DND-41 (cell line): ENCODE measurements at regions not wholly inside any gene's neighbourhood (a gene's known extent, or its start where the extent isn't known, plus 50 kb on each side); places are given as distances from the start of the nearest gene placed in this dataset.

Experiments
- EZH2 ChIP-seq: IDR thresholded peaks from 3 replicates; pipeline ENCODE4 v1.6.1; 2012; ENCODE audit warnings: borderline replicate concordance, low read depth, mild to moderate bottlenecking, moderate library complexity, low read length, inconsistent platforms; ENCODE audit not compliant: severe bottlenecking
- TF ChIP-seq, protein P1 (sequence below): IDR thresholded peaks from 2 replicates; pipeline ENCODE4 v1.5.1; 2012; ENCODE audit warnings: borderline replicate concordance, low read length, moderate library complexity, mild to moderate bottlenecking; ENCODE audit not compliant: poor library complexity, severe bottlenecking; ENCODE audit errors: extremely low read depth

DNA sequence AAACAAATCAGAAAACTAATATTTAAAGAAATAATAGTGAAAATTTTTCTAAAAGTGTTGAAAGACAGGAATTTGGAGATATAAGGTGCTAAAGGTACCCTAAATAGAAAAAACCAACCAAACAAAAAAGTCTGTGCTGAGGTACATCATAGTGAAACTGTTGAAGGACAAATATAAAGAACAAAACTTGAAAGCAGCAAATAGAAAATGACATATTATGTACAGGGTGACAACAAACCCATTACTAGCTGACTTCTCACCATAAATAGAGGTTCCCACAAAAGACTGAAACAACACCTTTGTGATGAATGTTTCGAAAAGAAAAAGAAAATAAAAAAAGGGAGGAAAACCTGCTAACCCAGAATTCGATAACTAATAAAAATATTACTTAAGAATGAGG lies 502.5 kb upstream of the NECTIN3 start:
- TF ChIP-seq, protein P1, sequence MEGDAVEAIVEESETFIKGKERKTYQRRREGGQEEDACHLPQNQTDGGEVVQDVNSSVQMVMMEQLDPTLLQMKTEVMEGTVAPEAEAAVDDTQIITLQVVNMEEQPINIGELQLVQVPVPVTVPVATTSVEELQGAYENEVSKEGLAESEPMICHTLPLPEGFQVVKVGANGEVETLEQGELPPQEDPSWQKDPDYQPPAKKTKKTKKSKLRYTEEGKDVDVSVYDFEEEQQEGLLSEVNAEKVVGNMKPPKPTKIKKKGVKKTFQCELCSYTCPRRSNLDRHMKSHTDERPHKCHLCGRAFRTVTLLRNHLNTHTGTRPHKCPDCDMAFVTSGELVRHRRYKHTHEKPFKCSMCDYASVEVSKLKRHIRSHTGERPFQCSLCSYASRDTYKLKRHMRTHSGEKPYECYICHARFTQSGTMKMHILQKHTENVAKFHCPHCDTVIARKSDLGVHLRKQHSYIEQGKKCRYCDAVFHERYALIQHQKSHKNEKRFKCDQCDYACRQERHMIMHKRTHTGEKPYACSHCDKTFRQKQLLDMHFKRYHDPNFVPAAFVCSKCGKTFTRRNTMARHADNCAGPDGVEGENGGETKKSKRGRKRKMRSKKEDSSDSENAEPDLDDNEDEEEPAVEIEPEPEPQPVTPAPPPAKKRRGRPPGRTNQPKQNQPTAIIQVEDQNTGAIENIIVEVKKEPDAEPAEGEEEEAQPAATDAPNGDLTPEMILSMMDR, result no peak
- TF ChIP-seq EZH2, result no peak
